B cell (primary cell): ENCODE measurements at regions not wholly inside any gene's neighbourhood (a gene's known extent, or its start where the extent isn't known, plus 50 kb on each side); places are given as distances from the start of the nearest gene placed in this dataset.
"Not testable (repeated sequence)": the region's sequence is repeated elsewhere in the genome, so short reads cannot be mapped to it uniquely, and the experiment has no call there.

Experiments
- ATAC-seq: fragments of 200-7000 bp; cut with Tn5 transposase; one replicate; pipeline ENCODE4 v1.10.0; 2021; ENCODE audit warnings: low read depth, mild to moderate bottlenecking, moderate number of reproducible peaks, moderate library complexity
- CTCF ChIA-PET: fragments of 350-600 bp; sonication (Branson Sonifier 250); formaldehyde crosslinking; loops from one replicate; lab custom pipeline; 2021; ENCODE audit warnings: antibody characterized with exemption, inconsistent platforms; lab: Charles Lee
- POLR2A ChIA-PET: fragments of 350-600 bp; sonication (Branson Sonifier 250); formaldehyde crosslinking; loops from one replicate; lab custom pipeline; 2021; ENCODE audit warnings: antibody characterized with exemption; lab: Charles Lee
- DNase-seq: peaks from one replicate; pipeline ENCODE4 v3.0.0; 2013
- H2AFZ ChIP-seq: 2 replicates; pipeline ENCODE4 v1.6.1; 2012; ENCODE audit warnings: mild to moderate bottlenecking, low read depth, low read length; ENCODE audit not compliant: insufficient read depth, poor library complexity, severe bottlenecking
- H3K27ac ChIP-seq, 2 donors: 1 replicate in 1 of 2; 2 replicates in 1 of 2; pipeline ENCODE4 v1.5.1; 2012 to 2013; ENCODE audit warnings: low read length in 2 of 2, mild to moderate bottlenecking in 2 of 2, moderate library complexity in 1 of 2
- H3K27me3 ChIP-seq, 4 experiments: fragments of 200-600 bp in 1 of 4; sonication (generic) in 1 of 4; replicated peaks in 1 of 4; 1 replicate in 2 of 4; 2 replicates in 2 of 4; pipeline versions ENCODE4 v1.6.1 to v1.7.0; 2013 to 2016; ENCODE audit warnings: low read length in 3 of 4, mild to moderate bottlenecking in 2 of 4, mixed read lengths in 1 of 4, moderate library complexity in 1 of 4; ENCODE audit not compliant: insufficient read depth in 4 of 4, control insufficient read depth in 3 of 4; ENCODE audit errors: control extremely low read depth in 1 of 4
- H3K36me3 ChIP-seq, 2 experiments: replicated peaks in 1 of 2; 1 replicate in 1 of 2; 2 replicates in 1 of 2; pipeline versions ENCODE4 v1.6.1 to v1.7.1; 2013; ENCODE audit warnings: low read length in 1 of 2; ENCODE audit not compliant: insufficient read depth in 2 of 2, control insufficient read depth in 1 of 2; ENCODE audit errors: control extremely low read depth in 1 of 2, extremely low read depth in 1 of 2
- H3K4me1 ChIP-seq, 2 donors: fragments of 200-600 bp in 1 of 2; sonication (generic) in 1 of 2; 1 replicate in 1 of 2; 2 replicates in 1 of 2; pipeline versions ENCODE4 v1.5.1 to v1.6.1; 2013 to 2017; ENCODE audit warnings: low read length in 2 of 2; ENCODE audit not compliant: control insufficient read depth in 2 of 2, insufficient read depth in 2 of 2
- H3K4me2 ChIP-seq: replicated peaks from 2 replicates; pipeline ENCODE3; 2012; ENCODE audit warnings: mild to moderate bottlenecking, low read depth, low read length; ENCODE audit not compliant: poor library complexity, severe bottlenecking
- H3K4me3 ChIP-seq, 5 experiments: fragments of 200-600 bp in 1 of 5; sonication (generic) in 1 of 5; 1 replicate in 3 of 5; 2 replicates in 2 of 5; pipeline versions ENCODE4 v1.5.1 to v1.7.0; 2011 to 2016; ENCODE audit warnings: low read length in 4 of 5, mild to moderate bottlenecking in 4 of 5, low read depth in 2 of 5, control low read depth in 1 of 5, moderate library complexity in 1 of 5; ENCODE audit not compliant: insufficient read depth in 1 of 5; ENCODE audit errors: control extremely low read depth in 1 of 5, extremely low read depth in 1 of 5
- H3K79me2 ChIP-seq: fragments of 200-600 bp; sonication (generic); one replicate; pipeline ENCODE4 v1.6.0; 2016; ENCODE audit warnings: low read length; ENCODE audit not compliant: control insufficient read depth, insufficient read depth
- H3K9ac ChIP-seq: fragments of 200-600 bp; sonication (generic); 2 replicates; pipeline ENCODE4 v1.6.1; 2017; ENCODE audit warnings: mild to moderate bottlenecking, low read length, moderate library complexity
- H3K9me3 ChIP-seq, 3 donors: one replicate each; pipeline versions ENCODE4 v1.6.1 to v1.7.1; 2013; ENCODE audit warnings: low read length in 2 of 3; ENCODE audit not compliant: control insufficient read depth in 2 of 3, insufficient read depth in 1 of 3; ENCODE audit errors: control extremely low read depth in 1 of 3
- H4K20me1 ChIP-seq: 2 replicates; pipeline ENCODE4 v1.6.0; 2012; ENCODE audit warnings: mild to moderate bottlenecking, low read length; ENCODE audit not compliant: insufficient read depth, control insufficient read depth, poor library complexity, severe bottlenecking
- H3K27ac Mint-ChIP-seq: one replicate; pipeline ENCODE4 v1.8.0; 2021; ENCODE audit warnings: mixed read lengths
- H3K27me3 Mint-ChIP-seq: one replicate; pipeline ENCODE4 v1.8.0; 2021; ENCODE audit warnings: mixed read lengths
- H3K4me1 Mint-ChIP-seq: one replicate; pipeline ENCODE4 v1.8.0; 2021; ENCODE audit warnings: mixed read lengths
- H3K4me3 Mint-ChIP-seq: one replicate; pipeline ENCODE4 v1.8.0; 2021; ENCODE audit warnings: mixed read lengths
- H3K9me3 Mint-ChIP-seq: one replicate; pipeline ENCODE4 v1.8.0; 2022; ENCODE audit warnings: mixed read lengths; ENCODE audit not compliant: insufficient read depth
- EZH2 ChIP-seq: IDR thresholded peaks from 2 replicates; pipeline ENCODE4 v1.6.1; 2012; ENCODE audit warnings: borderline replicate concordance, low read depth, mild to moderate bottlenecking, moderate library complexity, low read length; ENCODE audit not compliant: insufficient read depth, poor library complexity, severe bottlenecking
- WGBS: methylation state at CpG from one replicate; pipeline ENCODE4 v1.1.5; 2013; ENCODE audit warnings: missing lambda C conversion rate; ENCODE audit not compliant: insufficient coverage; 5-methylcytosine and 5-hydroxymethylcytosine counted together
- intact Hi-C: fragments of 100-400 bp; cut with micrococcal nuclease; formaldehyde crosslinking; loops from one replicate; pipeline ENCODE4 v1.10.0; 2022
- TF ChIP-seq, protein P1 (sequence below): fragments of 200-600 bp; IDR thresholded peaks from one replicate; pipeline ENCODE4 v1.8.0; 2022; ENCODE audit warnings: antibody characterized with exemption, mild to moderate bottlenecking

DNA sequence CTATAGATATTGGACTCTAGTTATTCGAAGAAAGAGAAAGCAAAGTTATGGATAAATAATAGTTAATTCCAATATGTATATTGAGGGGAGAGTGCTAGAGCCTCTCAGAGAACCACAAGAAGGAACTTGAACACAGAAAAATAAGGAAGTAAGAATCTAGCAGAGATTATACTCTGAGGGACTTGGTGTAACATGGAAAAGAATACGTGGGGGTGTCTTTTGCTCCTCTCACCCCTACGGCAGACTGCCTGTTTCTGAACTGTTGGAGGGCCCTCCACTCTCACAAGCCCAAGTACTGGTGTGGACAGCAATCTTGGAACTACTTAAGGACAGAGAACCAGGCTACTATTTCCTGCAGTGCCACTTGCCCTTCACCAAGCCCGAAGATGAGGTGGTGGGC is 1174.4 kb upstream of the PCDH10 start:
- Mint-ChIP-seq H3K27ac (no peak overlapping the region), H3K9me3 (peaks cover 5% of the 10 kb centered on the region), H3K4me3 (peak overlapping the region; percentile 23), H3K27me3 (no peaks in the 10 kb centered on the region), H3K4me1 (no peaks in the 10 kb centered on the region)
- Histone ChIP-seq H3K4me3 (peak overlapping the region in 2 of 5 experiments; percentile 29 to 32), H3K79me2 (no peaks in the 10 kb centered on the region), H3K36me3 (no peaks in the 10 kb centered on the region), H3K9me3 (peaks cover 0 to 34% (median 2%) of the 10 kb centered on the region in 3 donors), H3K27ac (no peak overlapping the region), H3K9ac (no peak overlapping the region), H3K4me2 (no peak overlapping the region), H3K4me1 (no peaks in the 10 kb centered on the region), H2AFZ (no peak overlapping the region), H4K20me1 (no peaks in the 10 kb centered on the region), H3K27me3 (no peaks in the 10 kb centered on the region)
- intact Hi-C loops = no loop called here
- ChIA-PET POLR2A (no interaction called here), CTCF (no interaction called here)
- ATAC-seq (no peak), DNase-seq (peak; percentile 7)
- 100% methylated on average over 1 of the region's 4 CpGs for WGBS
- no peak for TF ChIP-seq EZH2
- TF ChIP-seq, protein P1, sequence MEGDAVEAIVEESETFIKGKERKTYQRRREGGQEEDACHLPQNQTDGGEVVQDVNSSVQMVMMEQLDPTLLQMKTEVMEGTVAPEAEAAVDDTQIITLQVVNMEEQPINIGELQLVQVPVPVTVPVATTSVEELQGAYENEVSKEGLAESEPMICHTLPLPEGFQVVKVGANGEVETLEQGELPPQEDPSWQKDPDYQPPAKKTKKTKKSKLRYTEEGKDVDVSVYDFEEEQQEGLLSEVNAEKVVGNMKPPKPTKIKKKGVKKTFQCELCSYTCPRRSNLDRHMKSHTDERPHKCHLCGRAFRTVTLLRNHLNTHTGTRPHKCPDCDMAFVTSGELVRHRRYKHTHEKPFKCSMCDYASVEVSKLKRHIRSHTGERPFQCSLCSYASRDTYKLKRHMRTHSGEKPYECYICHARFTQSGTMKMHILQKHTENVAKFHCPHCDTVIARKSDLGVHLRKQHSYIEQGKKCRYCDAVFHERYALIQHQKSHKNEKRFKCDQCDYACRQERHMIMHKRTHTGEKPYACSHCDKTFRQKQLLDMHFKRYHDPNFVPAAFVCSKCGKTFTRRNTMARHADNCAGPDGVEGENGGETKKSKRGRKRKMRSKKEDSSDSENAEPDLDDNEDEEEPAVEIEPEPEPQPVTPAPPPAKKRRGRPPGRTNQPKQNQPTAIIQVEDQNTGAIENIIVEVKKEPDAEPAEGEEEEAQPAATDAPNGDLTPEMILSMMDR = no peak

DNA sequence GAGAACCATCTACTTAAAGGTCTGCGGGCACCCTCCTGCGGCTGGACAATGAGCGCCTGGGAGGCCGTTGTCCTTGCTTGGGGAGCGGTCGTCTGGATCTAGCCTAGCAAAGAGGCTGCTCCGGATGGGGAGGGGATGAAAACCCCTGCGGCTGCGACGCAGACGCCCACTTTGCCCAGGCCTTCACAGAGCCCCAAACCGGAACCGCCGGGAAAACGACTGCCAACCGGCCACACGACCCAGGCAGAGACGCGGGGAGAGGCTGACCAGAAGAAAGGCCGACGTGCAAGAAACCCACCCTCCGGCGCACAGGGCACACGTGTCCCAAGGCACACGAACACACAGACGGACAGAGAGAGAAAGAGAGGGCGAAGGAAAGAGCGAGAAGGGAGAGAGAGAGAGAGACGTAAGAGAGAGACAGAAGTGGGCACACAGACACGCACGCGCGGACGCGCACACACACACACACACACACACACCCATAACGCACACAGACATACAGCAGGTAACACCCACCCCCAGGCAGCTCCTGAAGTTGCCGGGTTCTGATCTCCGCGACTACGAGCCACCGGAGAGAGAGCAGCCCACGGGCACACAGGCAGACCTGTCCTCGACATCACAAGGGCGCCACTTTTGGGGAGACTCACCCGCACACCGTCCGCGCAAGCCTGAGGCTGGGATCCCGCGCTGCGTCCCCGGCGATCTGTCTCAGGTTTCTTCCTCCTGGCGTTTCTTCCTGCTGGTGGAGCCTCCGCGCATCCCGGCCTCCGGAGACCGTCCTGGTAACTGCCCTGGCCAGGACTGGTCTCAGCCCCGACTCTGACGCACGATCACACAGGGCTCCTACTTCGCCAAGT is 1173.6 kb upstream of the PCDH10 start:
- DNase-seq = peak; percentile 19
- H3K36me3 ChIP-seq, ATAC-seq, H3K27me3 Mint-ChIP-seq, intact Hi-C loops, H4K20me1 ChIP-seq, H3K9me3 Mint-ChIP-seq, CTCF ChIA-PET, H3K4me1 Mint-ChIP-seq, POLR2A ChIA-PET, H3K79me2 ChIP-seq, H3K4me2 ChIP-seq, H2AFZ ChIP-seq, H3K27ac ChIP-seq, H3K27me3 ChIP-seq, H3K4me1 ChIP-seq, H3K9ac ChIP-seq: not testable (repeated sequence)
- Mint-ChIP-seq H3K4me3 (peak overlapping the region; percentile 45), H3K27ac (peak overlapping the region; percentile 56)
- H3K4me3 ChIP-seq = peak overlapping the region in 2 of 5 experiments; percentile 29 to 32
- peaks cover 0 to 34% (median 2%) of the 10 kb centered on the region in 3 donors for H3K9me3 ChIP-seq
- WGBS = 92% methylated on average over 53 of the region's 63 CpGs

DNA sequence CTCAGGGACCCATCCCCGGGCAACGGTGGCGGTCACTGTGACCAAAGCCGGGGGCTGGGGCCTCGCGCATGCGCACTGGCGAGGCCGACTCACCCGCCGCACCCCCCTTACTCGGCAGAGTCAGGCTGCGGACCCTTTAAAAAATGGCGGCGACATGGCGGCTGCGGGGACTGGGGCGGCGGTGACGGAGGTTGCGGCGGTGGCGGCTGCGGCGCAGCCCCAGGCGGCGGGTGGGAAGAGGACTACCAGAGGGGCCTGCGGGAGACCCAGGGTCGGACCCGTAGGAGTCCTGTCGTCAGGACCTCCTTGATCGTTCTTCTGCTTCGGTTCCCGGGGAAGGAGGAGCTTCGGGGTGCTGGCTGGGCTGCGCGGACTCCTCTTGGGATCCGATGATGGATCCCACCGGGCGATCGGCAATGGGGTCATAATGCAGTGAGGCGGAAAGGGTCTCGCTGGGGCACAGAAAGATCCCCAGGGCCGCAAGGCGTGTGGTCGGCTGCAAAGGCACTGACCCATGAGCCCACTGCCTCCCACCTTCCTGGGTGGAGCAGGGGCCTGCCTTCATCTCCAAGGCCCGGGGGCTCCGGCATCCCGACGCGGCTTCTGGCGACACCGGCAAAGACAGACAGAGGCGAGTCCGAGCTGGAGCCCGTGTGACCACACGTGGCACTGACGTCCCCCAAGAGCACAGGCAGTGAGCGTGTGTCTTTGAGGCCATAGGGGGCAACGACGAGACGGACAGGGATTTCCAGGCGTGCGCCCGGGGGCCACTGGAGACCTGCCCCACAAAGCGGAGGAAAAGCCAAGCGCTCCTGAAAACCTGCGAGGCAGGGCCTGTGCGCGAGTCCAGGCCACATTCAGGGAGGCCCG is 1172.7 kb upstream of the PCDH10 start:
- H3K9me3 Mint-ChIP-seq, CTCF ChIA-PET, H4K20me1 ChIP-seq, H3K4me1 ChIP-seq, POLR2A ChIA-PET, H3K9ac ChIP-seq, H3K36me3 ChIP-seq, H3K27ac ChIP-seq, intact Hi-C loops, H3K27ac Mint-ChIP-seq, H2AFZ ChIP-seq, ATAC-seq, H3K4me2 ChIP-seq, H3K27me3 ChIP-seq, H3K4me1 Mint-ChIP-seq, H3K27me3 Mint-ChIP-seq, H3K79me2 ChIP-seq: not testable (repeated sequence)
- WGBS = 95% methylated on average over 65 of the region's 71 CpGs
- peak overlapping the region in 2 of 5 experiments; percentile 25 to 32 for H3K4me3 ChIP-seq
- DNase-seq = peak; percentile 11
- peak overlapping the region; percentile 19 for H3K4me3 Mint-ChIP-seq
- peaks cover 0 to 34% (median 3%) of the 10 kb centered on the region in 3 donors for H3K9me3 ChIP-seq
